ENCODE measurements at regions not wholly inside any gene's neighbourhood (a gene's known extent, or its start where the extent isn't known, plus 50 kb on each side); places are given as distances from the start of the nearest gene placed in this dataset.
A peak's percentile ranks its signal among the peaks of the same experiment; 100 is the strongest.

- H3K79me2 ChIP-seq: no peaks in the 10 kb centered on the region
- no peak overlapping the region for H3K4me2 ChIP-seq
- WGBS (ENCODE audit: low lambda C conversion rate, missing lambda C conversion rate): 83% methylated on average over 3 of the region's 3 CpGs
- TF ChIP-seq EZH2 (IDR thresholded peaks at IDR 0.05; ENCODE audit: borderline replicate concordance): no peak
- TF ChIP-seq EZH2phosphoT487 (IDR thresholded peaks at IDR 0.05; ENCODE audit: low read depth, severe bottlenecking, unreplicated experiment): no peak
- no peak for TF ChIP-seq CTCF (IDR thresholded peaks at IDR 0.05; ENCODE audit: poor library complexity)
- H2AFZ ChIP-seq: no peak overlapping the region
- H3K36me3 ChIP-seq (replicated peaks; ENCODE audit: insufficient read depth, low read depth): no peaks in the 10 kb centered on the region
- H3K4me3 ChIP-seq: no peak overlapping the region
- H3K9me3 ChIP-seq (ENCODE audit: low read depth): no peaks in the 10 kb centered on the region
- H3K27ac ChIP-seq: no peak overlapping the region
- H4K20me1 ChIP-seq (ENCODE audit: insufficient read depth, poor library complexity, severe bottlenecking): no peaks in the 10 kb centered on the region
- H3K9me2 ChIP-seq (replicated peaks; ENCODE audit: insufficient read depth): no peaks in the 10 kb centered on the region
- H3K27me3 ChIP-seq: no peaks in the 10 kb centered on the region
- no peak for DNase-seq (ENCODE audit: low spot score)
- no peaks in the 10 kb centered on the region for H3K4me1 ChIP-seq (ENCODE audit: insufficient read depth)
Measured at GRCh38 chr2:53004413-53004812, 763.2 kb upstream of the CHAC2 start.

- 87% methylated on average over 2 of the region's 2 CpGs for WGBS (ENCODE audit: low lambda C conversion rate, missing lambda C conversion rate)
Measured at GRCh38 chr2:52995424-52995823, 772.2 kb upstream of the CHAC2 start.

DNA sequence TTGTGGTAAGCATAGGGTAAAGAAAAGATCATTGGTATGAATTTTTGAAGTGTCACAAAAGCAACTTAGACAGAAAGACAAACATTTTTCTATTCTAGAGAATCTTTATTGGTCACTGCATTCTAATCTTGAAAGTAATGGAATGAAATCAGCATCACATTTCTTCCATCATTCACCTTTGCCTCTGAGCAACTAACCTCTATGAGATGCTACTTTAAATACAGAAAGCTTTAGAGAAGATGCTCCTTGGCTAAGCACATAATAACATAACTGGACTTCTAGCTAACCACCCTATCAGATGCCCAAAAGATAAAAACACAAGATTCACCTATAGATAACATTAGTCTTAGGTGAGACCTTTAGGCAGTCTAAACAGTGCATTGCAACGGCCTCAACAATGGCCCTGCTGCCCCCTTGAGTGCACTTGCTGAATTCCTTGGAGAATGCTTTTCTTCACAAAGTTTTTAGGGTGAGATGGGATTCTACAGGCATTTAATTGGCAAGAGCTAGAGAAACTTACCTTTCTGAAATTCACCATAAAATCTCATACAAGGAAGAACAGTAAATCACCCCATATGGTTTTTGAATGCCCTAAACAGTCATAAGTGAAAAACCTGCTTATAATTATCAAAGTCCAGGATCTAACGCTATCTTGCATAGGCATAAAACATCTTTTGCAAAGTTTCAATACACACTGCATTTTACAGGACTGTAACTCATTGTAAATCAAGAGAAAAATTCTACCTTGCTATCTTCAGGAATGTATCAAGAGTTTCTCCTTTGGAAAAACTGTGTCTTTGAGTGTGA lies 791.3 kb upstream of the CHAC2 start:
- TF ChIP-seq CTCF (IDR thresholded peaks at IDR 0.05; ENCODE audit: poor library complexity): peak; percentile 68
- TF ChIP-seq EZH2 (IDR thresholded peaks at IDR 0.05; ENCODE audit: borderline replicate concordance): no peak
- TF ChIP-seq EZH2phosphoT487 (IDR thresholded peaks at IDR 0.05; ENCODE audit: low read depth, severe bottlenecking, unreplicated experiment): no peak
- 44% methylated on average over 2 of the region's 2 CpGs for WGBS (ENCODE audit: low lambda C conversion rate, missing lambda C conversion rate)
- Histone ChIP-seq H4K20me1 (ENCODE audit: insufficient read depth, poor library complexity, severe bottlenecking) (no peaks in the 10 kb centered on the region), H3K27me3 (no peaks in the 10 kb centered on the region), H3K9me2 (replicated peaks; ENCODE audit: insufficient read depth) (no peaks in the 10 kb centered on the region), H2AFZ (no peak overlapping the region), H3K27ac (no peak overlapping the region), H3K36me3 (replicated peaks; ENCODE audit: insufficient read depth, low read depth) (no peaks in the 10 kb centered on the region), H3K79me2 (no peaks in the 10 kb centered on the region), H3K4me3 (no peak overlapping the region), H3K4me2 (no peak overlapping the region), H3K4me1 (ENCODE audit: insufficient read depth) (no peaks in the 10 kb centered on the region), H3K9me3 (ENCODE audit: low read depth) (no peaks in the 10 kb centered on the region)
- peak; percentile 41 for DNase-seq (ENCODE audit: low spot score)

More at GRCh38 chr2:52995424-52995823, 772.2 kb upstream of the CHAC2 start:
- Histone ChIP-seq H3K9me2 (replicated peaks; ENCODE audit: insufficient read depth) (no peaks in the 10 kb centered on the region), H3K9me3 (ENCODE audit: low read depth) (peaks cover 7% of the 10 kb centered on the region), H3K27ac (no peak overlapping the region), H3K4me3 (no peak overlapping the region), H3K27me3 (no peaks in the 10 kb centered on the region), H3K4me2 (no peak overlapping the region), H2AFZ (no peak overlapping the region), H4K20me1 (ENCODE audit: insufficient read depth, poor library complexity, severe bottlenecking) (no peaks in the 10 kb centered on the region), H3K79me2 (no peaks in the 10 kb centered on the region), H3K4me1 (ENCODE audit: insufficient read depth) (no peaks in the 10 kb centered on the region), H3K36me3 (replicated peaks; ENCODE audit: insufficient read depth, low read depth) (no peaks in the 10 kb centered on the region)
- TF ChIP-seq CTCF (IDR thresholded peaks at IDR 0.05; ENCODE audit: poor library complexity) (no peak), EZH2 (IDR thresholded peaks at IDR 0.05; ENCODE audit: borderline replicate concordance) (no peak), EZH2phosphoT487 (IDR thresholded peaks at IDR 0.05; ENCODE audit: low read depth, severe bottlenecking, unreplicated experiment) (no peak)
- no peak for DNase-seq (ENCODE audit: low spot score)
